Adrenal gland (tissue), 5 donors: ENCODE measurements at regions not wholly inside any gene's neighbourhood (a gene's known extent, or its start where the extent isn't known, plus 50 kb on each side); places are given as distances from the start of the nearest gene placed in this dataset.

Experiments used
- CTCF ChIP-seq, 6 experiments: fragments of 450-650 bp in 4 of 6; fragments of 200-600 bp in 2 of 6; sonication (generic) in 1 of 6; IDR thresholded peaks; 1 replicate in 5 of 6; 2 replicates in 1 of 6; pipeline versions ENCODE4 v1.5.1 to v1.8.0; 2016 to 2021; ENCODE audit warnings: antibody characterized with exemption in 6 of 6, mild to moderate bottlenecking in 2 of 6, moderate library complexity in 1 of 6
- POLR2A ChIP-seq, 2 donors: fragments of 450-650 bp; IDR thresholded peaks; one replicate each; pipeline ENCODE4 v1.6.1; 2017; ENCODE audit warnings: antibody characterized with exemption in 2 of 2, mild to moderate bottlenecking in 2 of 2, moderate library complexity in 1 of 2
- donor health status: DM: no; HTN: no; CAD: no.

- TF ChIP-seq CTCF (IDR thresholded peaks at IDR 0.05) (no peak), POLR2A (IDR thresholded peaks at IDR 0.05) (no peak)
Observed at GRCh38 chr17:43315858-43316521, 82.2 kb upstream of the RNU2-1 start.
